ENCODE measurements at regions not wholly inside any gene's neighbourhood (a gene's known extent, or its start where the extent isn't known, plus 50 kb on each side); places are given as distances from the start of the nearest gene placed in this dataset.

DNA sequence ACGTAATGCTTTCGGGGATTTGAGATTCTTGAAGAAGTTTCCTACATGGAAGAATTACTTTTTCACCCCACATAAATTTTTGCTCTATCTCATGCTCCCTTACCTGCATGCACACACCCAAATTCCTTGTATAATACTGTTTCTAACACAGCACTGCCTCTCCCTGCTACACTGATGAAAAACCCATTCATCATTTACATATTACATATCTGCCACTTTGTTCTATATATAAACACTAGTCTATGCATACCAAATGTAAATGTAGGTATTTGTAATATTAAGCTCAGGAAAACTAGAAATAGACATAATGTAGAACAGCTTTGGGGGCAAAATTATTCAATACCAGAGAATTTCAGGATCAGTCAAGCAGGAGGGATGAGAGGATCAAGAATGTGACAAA lies 182.6 kb upstream of the SEMA6D start:
- DNase-seq, result no peak

DNA sequence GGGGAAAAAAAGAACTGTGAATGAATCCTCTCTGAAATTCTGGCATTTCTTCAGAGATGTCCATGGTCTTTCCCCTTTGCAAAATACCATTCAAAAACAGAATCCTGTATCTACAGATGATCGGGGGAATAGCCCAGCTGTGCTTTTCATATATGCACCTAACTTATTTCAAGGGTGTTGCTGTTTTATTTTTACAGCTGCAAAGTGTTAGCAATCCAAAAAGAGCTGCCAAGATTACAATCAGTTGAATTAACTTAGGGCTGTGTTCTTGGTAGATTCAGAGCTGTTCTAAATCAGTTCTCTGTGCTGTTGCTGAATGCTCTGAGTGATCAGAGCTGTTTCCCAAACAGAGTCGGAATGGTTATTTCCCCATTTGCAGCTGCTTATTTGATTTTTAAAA lies 175.7 kb upstream of the SEMA6D start:
- peak in 2 of 58 donors; percentile 25 to 37 for DNase-seq

GRCh38 chr15:47542312-47542989 lies 174.9 kb upstream of the SEMA6D start:
- DNase-seq, result no peak

DNA sequence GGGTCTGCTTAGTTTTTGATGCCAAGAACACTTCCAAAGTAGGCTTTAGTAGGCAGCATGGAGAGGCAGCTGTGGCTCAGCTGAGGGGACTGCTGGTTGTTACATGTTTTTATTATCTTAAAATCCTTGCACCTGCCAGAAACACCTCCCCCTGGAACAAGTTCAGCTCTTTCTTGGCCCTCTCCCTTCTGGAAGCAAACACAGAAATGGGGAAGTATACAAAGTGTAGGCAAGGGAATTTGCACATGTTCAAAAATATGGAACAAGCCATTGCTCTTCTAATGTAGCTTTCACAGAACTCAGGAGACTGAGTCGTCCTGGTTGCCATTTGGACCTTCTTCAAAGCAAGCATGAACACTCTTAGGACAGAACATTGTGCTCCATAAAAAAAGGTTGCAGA lies 169.1 kb upstream of the SEMA6D start:
- DNase-seq, result no peak

GRCh38 chr15:47548986-47549385 lies 168.3 kb upstream of the SEMA6D start:
- no peak for DNase-seq

- DNase-seq, result peak in 1 of 58 donors; percentile 1
These were observed 166.2 kb upstream of the SEMA6D start for GRCh38 chr15:47551079-47551478.

DNA sequence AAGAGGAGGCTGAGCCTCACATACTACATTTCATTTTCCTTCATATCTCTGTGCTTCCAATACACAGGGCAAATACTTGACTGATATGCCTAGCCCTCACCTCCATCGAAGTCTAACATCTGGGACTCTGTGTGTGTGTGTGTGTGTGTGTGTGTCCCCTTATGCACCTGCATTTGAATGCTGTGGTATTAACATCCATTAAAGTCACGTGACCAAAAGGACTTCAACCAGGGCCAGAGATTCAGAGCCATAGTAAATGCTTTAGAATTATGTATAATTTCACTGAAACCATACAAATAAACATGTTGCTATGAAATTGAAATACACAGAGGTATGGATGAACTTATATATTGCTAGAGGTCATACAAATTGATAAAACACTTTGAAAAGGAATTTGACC lies 165.8 kb upstream of the SEMA6D start:
- DNase-seq, result no peak

DNA sequence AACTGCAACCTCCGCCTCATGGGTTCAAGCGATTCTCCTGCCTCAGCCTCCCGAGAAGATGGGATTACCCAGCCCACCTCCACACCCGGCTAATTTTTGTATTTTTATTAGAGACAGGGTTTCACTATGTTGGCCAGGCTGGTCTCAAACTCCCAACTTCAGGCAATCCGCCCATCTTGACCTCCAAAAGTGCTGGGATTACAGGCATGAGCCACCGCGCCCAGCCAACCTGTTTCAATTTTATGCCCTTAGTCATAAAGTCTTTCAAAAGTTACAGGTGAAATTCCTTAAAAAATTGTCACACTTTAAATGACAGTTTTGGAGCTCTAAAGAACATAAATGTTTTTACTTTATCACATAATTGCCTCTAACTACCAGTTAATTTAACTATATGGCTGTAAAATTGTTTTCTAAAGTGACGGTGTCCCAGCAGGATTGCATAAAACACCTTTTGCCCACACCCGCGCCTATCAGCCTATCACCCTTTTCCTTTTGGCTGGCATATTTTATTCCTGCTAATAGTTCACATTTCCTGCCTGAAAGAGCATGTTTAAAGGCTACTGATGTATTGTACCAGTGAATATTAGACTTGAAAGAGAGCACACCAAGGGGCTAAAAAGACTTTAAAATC lies 164.2 kb upstream of the SEMA6D start:
- no peak for DNase-seq

DNA sequence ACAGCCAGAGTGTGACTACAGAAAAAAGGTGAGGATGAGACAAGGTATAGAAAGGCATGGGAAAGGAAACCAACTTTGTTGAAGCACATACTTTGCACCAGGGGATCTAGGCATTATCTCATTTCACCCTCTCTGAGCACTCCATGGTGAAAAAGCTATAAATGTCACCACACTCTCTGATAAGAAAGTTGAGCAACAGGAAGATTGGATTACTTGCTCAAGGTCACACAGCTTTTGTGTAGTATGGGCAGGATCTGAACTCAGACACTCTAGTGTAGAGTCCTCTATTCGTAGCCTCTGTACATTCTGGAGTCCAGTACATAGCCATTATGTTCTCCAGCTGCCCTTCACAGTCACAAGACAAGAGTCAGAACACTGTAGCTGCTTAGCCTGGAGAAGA lies 163.4 kb upstream of the SEMA6D start:
- DNase-seq, result no peak

DNA sequence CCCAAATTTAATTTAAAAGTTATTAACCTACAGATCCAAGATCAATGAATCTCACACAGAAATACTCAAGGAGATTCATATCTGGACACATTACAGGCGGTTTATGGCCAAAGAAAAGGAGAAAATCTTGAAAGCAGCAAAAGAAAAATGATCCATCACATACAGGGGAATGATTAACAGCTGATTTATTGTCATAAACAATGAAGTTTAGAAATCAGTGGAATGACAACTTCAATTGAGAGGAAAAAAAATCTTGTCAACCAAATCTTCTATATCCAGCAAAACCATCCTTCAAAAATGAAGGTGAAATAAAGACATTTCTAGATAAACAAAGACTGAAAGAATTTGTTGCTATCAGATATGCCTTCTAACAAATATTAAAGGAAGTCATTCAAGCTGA lies 156.2 kb upstream of the SEMA6D start:
- no peak for DNase-seq

DNA sequence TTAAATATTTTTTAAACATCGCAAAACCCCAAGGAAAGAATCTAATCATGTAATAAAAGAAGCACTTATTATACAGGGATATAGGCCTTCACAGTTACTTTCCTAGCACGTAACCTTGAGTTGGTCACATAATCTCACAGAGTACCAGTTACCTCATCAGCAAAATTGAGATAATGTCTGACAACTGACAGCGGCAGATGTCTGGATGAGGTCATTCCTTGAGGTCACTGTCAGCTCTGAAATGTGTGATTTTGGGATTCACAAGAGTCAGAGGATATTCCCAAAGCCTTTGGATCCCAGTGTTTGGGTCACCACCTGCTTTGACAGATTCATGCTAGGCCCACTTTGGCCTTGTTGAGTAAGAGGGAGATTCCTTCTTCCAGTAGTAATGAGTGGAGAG lies 151.4 kb upstream of the SEMA6D start:
- DNase-seq, result no peak

- DNase-seq, result no peak
These were observed 150.7 kb upstream of the SEMA6D start for GRCh38 chr15:47566610-47567009.

DNA sequence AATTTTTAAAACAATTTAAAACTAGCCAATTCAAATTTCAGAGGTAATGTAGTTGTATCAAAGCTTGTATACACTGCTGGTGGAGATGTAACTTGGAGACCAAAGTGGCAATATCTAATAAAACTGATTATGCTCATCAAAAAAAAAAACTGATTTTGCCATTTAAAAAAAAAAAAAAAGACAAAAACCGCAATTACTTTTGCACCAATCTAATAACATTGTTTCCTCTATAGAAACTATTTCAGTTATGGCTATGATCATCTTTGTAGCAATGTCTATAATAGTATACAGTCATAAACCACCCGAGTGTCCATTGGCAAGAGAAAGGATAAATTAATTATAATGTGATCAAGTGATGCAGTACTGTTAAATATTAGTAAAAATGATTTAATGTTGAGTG lies 149.3 kb upstream of the SEMA6D start:
- no peak for DNase-seq

- DNase-seq, result no peak
These were observed 147.3 kb upstream of the SEMA6D start for GRCh38 chr15:47570044-47570443.

DNA sequence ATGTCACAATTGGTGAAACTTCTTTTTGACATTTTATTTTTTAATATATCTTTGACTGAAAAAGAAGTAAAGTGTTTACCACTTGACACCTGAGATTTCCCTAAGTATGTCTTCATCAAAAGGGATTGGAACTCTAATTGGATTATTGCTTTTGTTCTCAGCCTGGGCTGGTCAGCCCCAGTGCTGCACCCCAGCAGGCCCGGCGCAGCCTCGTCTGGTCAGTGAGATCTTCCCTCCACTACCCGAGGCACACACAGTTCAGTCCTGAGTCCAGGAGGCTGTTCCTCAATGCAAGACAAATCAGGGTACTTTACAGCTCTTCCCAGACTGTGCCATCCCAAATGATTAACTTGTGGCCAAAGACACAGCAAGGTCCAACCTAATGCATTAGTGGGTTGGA lies 146.9 kb upstream of the SEMA6D start:
- DNase-seq, result no peak

DNA sequence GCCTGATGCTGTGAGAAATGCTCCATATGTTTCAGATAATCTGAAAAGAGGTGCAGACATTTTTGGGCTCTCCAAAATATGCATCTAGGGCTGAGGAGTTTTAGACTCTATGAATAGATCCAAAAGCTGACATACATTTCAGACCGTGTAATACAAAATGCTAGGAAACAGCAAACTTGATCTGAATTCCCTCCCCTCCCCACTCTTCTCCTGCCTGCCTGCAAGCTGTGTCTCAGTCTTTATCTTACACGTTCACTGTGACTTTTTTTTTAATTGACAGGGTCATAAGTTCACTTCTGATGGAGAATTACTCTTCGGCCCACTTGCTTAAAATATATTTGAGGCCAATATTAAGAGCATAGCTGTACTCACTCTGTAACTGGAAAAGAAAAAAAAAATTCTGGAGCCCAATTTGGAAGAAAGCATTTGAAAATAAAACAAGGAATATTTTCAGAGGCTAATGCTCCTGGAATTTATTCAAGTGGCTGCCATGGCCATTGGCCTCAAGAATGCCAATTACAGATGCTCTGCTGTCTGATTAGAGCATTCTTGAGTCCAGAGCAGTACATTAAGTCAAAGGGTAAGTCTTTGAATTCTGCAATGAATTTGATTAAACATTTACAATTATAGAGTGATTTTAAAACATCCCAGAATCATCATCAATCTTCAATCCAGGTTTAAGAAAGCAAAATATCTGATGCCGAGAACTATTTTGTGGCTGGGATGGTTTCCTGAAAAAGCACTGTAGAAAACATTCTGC lies 146.2 kb upstream of the SEMA6D start:
- DNase-seq, result no peak

GRCh38 chr15:47573673-47574072 lies 143.6 kb upstream of the SEMA6D start:
- no peak for DNase-seq

- DNase-seq, result no peak
These were observed 140.3 kb upstream of the SEMA6D start for GRCh38 chr15:47577000-47577399.

- no peak for DNase-seq
These were observed 139.8 kb upstream of the SEMA6D start for GRCh38 chr15:47577461-47577860.

- no peak for DNase-seq
These were observed 135.1 kb upstream of the SEMA6D start for GRCh38 chr15:47582233-47582632.

DNA sequence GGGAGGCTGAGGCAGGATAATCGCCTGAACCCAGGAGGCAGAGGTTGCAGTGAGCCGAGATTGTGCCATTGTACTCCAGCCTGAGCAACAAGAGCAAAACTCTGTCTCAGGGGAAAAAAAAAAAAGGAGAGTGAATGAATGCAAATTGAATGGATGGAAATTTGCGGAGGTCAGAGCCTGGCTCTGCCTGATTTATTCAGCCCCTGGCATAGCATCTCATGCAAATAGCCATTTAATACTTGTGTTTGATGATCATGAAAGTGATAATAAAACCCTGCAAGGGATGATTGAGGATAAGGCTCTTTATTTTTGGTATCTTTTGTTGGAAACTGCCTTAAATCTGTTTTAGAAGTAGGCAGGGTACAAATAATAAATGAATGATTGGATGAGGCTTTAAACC lies 133.0 kb upstream of the SEMA6D start:
- no peak for DNase-seq

- DNase-seq, result no peak
These were observed 130.6 kb upstream of the SEMA6D start for GRCh38 chr15:47586653-47587224.

All from anterior cingulate cortex (tissue), 58 donors.